ENCODE measurements at regions not wholly inside any gene's neighbourhood (a gene's known extent, or its start where the extent isn't known, plus 50 kb on each side); places are given as distances from the start of the nearest gene placed in this dataset.

- H3K4me3 Mint-ChIP-seq = no peak overlapping the region
- TF ChIP-seq, protein P1, sequence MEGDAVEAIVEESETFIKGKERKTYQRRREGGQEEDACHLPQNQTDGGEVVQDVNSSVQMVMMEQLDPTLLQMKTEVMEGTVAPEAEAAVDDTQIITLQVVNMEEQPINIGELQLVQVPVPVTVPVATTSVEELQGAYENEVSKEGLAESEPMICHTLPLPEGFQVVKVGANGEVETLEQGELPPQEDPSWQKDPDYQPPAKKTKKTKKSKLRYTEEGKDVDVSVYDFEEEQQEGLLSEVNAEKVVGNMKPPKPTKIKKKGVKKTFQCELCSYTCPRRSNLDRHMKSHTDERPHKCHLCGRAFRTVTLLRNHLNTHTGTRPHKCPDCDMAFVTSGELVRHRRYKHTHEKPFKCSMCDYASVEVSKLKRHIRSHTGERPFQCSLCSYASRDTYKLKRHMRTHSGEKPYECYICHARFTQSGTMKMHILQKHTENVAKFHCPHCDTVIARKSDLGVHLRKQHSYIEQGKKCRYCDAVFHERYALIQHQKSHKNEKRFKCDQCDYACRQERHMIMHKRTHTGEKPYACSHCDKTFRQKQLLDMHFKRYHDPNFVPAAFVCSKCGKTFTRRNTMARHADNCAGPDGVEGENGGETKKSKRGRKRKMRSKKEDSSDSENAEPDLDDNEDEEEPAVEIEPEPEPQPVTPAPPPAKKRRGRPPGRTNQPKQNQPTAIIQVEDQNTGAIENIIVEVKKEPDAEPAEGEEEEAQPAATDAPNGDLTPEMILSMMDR (IDR thresholded peaks at IDR 0.05) = no peak
- peaks cover 66% of the 10 kb centered on the region for H3K36me3 Mint-ChIP-seq (ENCODE audit: low read depth)
- ChIA-PET CTCF (no interaction called here), POLR2A (no interaction called here)
- no peaks in the 10 kb centered on the region for H3K27me3 Mint-ChIP-seq
- intact Hi-C loops (cut with micrococcal nuclease) = no loop called here
- DNase-seq (no peak), ATAC-seq (ENCODE audit: low read depth) (peak; percentile 25)
- no peaks in the 10 kb centered on the region for H3K9me3 Mint-ChIP-seq
- peaks cover 12% of the 10 kb centered on the region for H3K4me1 Mint-ChIP-seq
- H3K27ac Mint-ChIP-seq = peak overlapping the region; percentile 50
These were observed 418.9 kb downstream of the KLF12 start for GRCh38 chr13:73715114-73715910.

GRCh38 chr13:73714522-73714921 lies 419.7 kb downstream of the KLF12 start:
- intact Hi-C loops (cut with micrococcal nuclease) = no loop called here
- DNase-seq (no peak), ATAC-seq (ENCODE audit: low read depth) (no peak)
- no peak overlapping the region for H3K27ac Mint-ChIP-seq
- H3K27me3 Mint-ChIP-seq = no peaks in the 10 kb centered on the region
- H3K4me3 Mint-ChIP-seq = no peak overlapping the region
- ChIA-PET CTCF (no interaction called here), POLR2A (no interaction called here)
- H3K4me1 Mint-ChIP-seq = peaks cover 12% of the 10 kb centered on the region
- TF ChIP-seq, protein P1 (IDR thresholded peaks at IDR 0.05) = no peak
- peaks cover 69% of the 10 kb centered on the region for H3K36me3 Mint-ChIP-seq (ENCODE audit: low read depth)
- no peaks in the 10 kb centered on the region for H3K9me3 Mint-ChIP-seq

GRCh38 chr13:73708393-73708985 lies 425.7 kb downstream of the KLF12 start:
- peak; percentile 45 for ATAC-seq (ENCODE audit: low read depth)
- intact Hi-C loops (cut with micrococcal nuclease) = loop anchor here (1.0 to 10.0 kb wide), 3 partner anchors 868 to 1064 kb away; no protein-coding TSS in a partner anchor
- CTCF ChIA-PET = no interaction called here
- TF ChIP-seq, protein P1 (IDR thresholded peaks at IDR 0.05) = no peak
- H3K27me3 Mint-ChIP-seq = no peaks in the 10 kb centered on the region
- H3K27ac Mint-ChIP-seq = no peak overlapping the region
- H3K4me1 Mint-ChIP-seq = peaks cover 2% of the 10 kb centered on the region
- no peaks in the 10 kb centered on the region for H3K9me3 Mint-ChIP-seq
- H3K36me3 Mint-ChIP-seq (ENCODE audit: low read depth) = peaks cover 59% of the 10 kb centered on the region
- H3K4me3 Mint-ChIP-seq = no peak overlapping the region
- POLR2A ChIA-PET = no interaction called here
- no peak for DNase-seq

GRCh38 chr13:73704587-73704986 lies 429.6 kb downstream of the KLF12 start:
- peaks cover 13% of the 10 kb centered on the region for H3K4me1 Mint-ChIP-seq
- H3K36me3 Mint-ChIP-seq (ENCODE audit: low read depth) = peaks cover 32% of the 10 kb centered on the region
- DNase-seq = no peak
- H3K4me3 Mint-ChIP-seq = no peak overlapping the region
- TF ChIP-seq, protein P1 (IDR thresholded peaks at IDR 0.05) = no peak
- H3K27ac Mint-ChIP-seq = no peak overlapping the region
- no peak for ATAC-seq (ENCODE audit: low read depth)
- POLR2A ChIA-PET = no interaction called here
- H3K9me3 Mint-ChIP-seq = no peaks in the 10 kb centered on the region
- CTCF ChIA-PET = no interaction called here
- intact Hi-C loops (cut with micrococcal nuclease) = loop anchor here (10.0 kb wide), 1 partner anchor 1060 kb away; no protein-coding TSS in a partner anchor
- H3K27me3 Mint-ChIP-seq = no peaks in the 10 kb centered on the region

- DNase-seq (no peak), ATAC-seq (ENCODE audit: low read depth) (no peak)
- H3K36me3 Mint-ChIP-seq (ENCODE audit: low read depth) = peaks cover 34% of the 10 kb centered on the region
- POLR2A ChIA-PET = no interaction called here
- H3K27me3 Mint-ChIP-seq = no peaks in the 10 kb centered on the region
- H3K4me3 Mint-ChIP-seq = no peak overlapping the region
- H3K4me1 Mint-ChIP-seq = peaks cover 13% of the 10 kb centered on the region
- TF ChIP-seq, protein P1 (IDR thresholded peaks at IDR 0.05) = no peak
- intact Hi-C loops (cut with micrococcal nuclease) = loop anchor here (10.0 kb wide), 1 partner anchor 1059 kb away; no protein-coding TSS in a partner anchor
- no peak overlapping the region for H3K27ac Mint-ChIP-seq
- CTCF ChIA-PET = no interaction called here
- H3K9me3 Mint-ChIP-seq = no peaks in the 10 kb centered on the region
These were observed 430.6 kb downstream of the KLF12 start for GRCh38 chr13:73703606-73704005.

Measured in activated B cell treated with CpG ODN at 0.5 μM for 24 hours (primary cell).